Lung (tissue), 11 donors: ENCODE measurements at regions not wholly inside any gene's neighbourhood (a gene's known extent, or its start where the extent isn't known, plus 50 kb on each side); places are given as distances from the start of the nearest gene placed in this dataset.

Source experiments
- ATAC-seq: fragments of 200-7000 bp; cut with Tn5 transposase; one replicate; pipeline ENCODE4 v1.9.1; 2020; ENCODE audit warnings: moderate number of reproducible peaks; ENCODE audit not compliant: insufficient read depth, low FRiP score
- DNase-seq, 3 donors: peaks; one replicate each; pipeline ENCODE4 v3.0.0-alpha.2; 2013 to 2017
- H3K27ac ChIP-seq, 2 donors: one replicate each; pipeline ENCODE4 v1.5.1; 2013; ENCODE audit warnings: mild to moderate bottlenecking in 2 of 2, moderate library complexity in 2 of 2, control low read depth in 1 of 2, inconsistent platforms in 1 of 2, low read depth in 1 of 2, low read length in 1 of 2
- H3K27me3 ChIP-seq, 3 donors: one replicate each; pipeline ENCODE4 v1.5.1; 2013; ENCODE audit warnings: low read length in 2 of 3; ENCODE audit not compliant: control insufficient read depth in 3 of 3, insufficient read depth in 3 of 3
- H3K36me3 ChIP-seq, 4 donors: one replicate each; pipeline ENCODE4 v1.5.1; 2013; ENCODE audit warnings: low read length in 4 of 4, mild to moderate bottlenecking in 1 of 4, moderate library complexity in 1 of 4; ENCODE audit not compliant: control insufficient read depth in 4 of 4, insufficient read depth in 4 of 4
- H3K4me1 ChIP-seq, 5 donors: one replicate each; pipeline ENCODE4 v1.5.1; 2013; ENCODE audit warnings: low read length in 5 of 5, mild to moderate bottlenecking in 2 of 5, moderate library complexity in 1 of 5; ENCODE audit not compliant: control insufficient read depth in 5 of 5, insufficient read depth in 5 of 5
- H3K4me3 ChIP-seq: one replicate; pipeline ENCODE4 v1.5.1; 2013; ENCODE audit warnings: mild to moderate bottlenecking, control low read depth, moderate library complexity
- H3K9ac ChIP-seq, 2 donors: one replicate each; pipeline ENCODE4 v1.5.1; 2013; ENCODE audit warnings: low read length in 2 of 2, control low read depth in 1 of 2; ENCODE audit not compliant: insufficient read depth in 1 of 2
- H3K9me3 ChIP-seq, 4 donors: one replicate each; pipeline ENCODE4 v1.5.1; 2013; ENCODE audit warnings: low read length in 3 of 4, mild to moderate bottlenecking in 1 of 4, moderate library complexity in 1 of 4; ENCODE audit not compliant: control insufficient read depth in 4 of 4, insufficient read depth in 3 of 4
- WGBS, 2 donors: extraction: QIAGEN DNeasy Blood & Tissue Kit; methylation state at CpG; one replicate each; pipeline ENCODE4 v1.1.7; 2013; 5-methylcytosine and 5-hydroxymethylcytosine counted together
- TF ChIP-seq, protein P1 (sequence below): IDR thresholded peaks from 2 replicates; pipeline ENCODE4 v1.5.1; 2012; ENCODE audit warnings: mild to moderate bottlenecking; ENCODE audit errors: control extremely low read depth, extremely low read depth
- donor health status: control.
- donor health status: control.
- donor health status: Bipolar disorder and iron deficiency.
- donor health status: healthy.
- donor health status: DM: yes; HTN: yes; CAD: no.

GRCh38 chr10:60461688-60462087 lies 72.0 kb upstream of the ANK3 start:
- 56 to 79% methylated on average over 7 of the region's 7 CpGs for WGBS, 2 donors
- no peaks in the 10 kb centered on the region for H3K9me3 ChIP-seq
- H3K4me1 ChIP-seq: no peaks in the 10 kb centered on the region
- no peaks in the 10 kb centered on the region for H3K27me3 ChIP-seq
- peak; percentile 40 for ATAC-seq
- H3K36me3 ChIP-seq: no peaks in the 10 kb centered on the region
- H3K9ac ChIP-seq: no peak overlapping the region
- no peak for DNase-seq
- H3K27ac ChIP-seq: no peak overlapping the region
- TF ChIP-seq, protein P1, sequence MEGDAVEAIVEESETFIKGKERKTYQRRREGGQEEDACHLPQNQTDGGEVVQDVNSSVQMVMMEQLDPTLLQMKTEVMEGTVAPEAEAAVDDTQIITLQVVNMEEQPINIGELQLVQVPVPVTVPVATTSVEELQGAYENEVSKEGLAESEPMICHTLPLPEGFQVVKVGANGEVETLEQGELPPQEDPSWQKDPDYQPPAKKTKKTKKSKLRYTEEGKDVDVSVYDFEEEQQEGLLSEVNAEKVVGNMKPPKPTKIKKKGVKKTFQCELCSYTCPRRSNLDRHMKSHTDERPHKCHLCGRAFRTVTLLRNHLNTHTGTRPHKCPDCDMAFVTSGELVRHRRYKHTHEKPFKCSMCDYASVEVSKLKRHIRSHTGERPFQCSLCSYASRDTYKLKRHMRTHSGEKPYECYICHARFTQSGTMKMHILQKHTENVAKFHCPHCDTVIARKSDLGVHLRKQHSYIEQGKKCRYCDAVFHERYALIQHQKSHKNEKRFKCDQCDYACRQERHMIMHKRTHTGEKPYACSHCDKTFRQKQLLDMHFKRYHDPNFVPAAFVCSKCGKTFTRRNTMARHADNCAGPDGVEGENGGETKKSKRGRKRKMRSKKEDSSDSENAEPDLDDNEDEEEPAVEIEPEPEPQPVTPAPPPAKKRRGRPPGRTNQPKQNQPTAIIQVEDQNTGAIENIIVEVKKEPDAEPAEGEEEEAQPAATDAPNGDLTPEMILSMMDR: no peak
- no peak overlapping the region for H3K4me3 ChIP-seq

- ATAC-seq (no peak), DNase-seq (no peak)
- H3K9me3 ChIP-seq: no peaks in the 10 kb centered on the region
- H3K27me3 ChIP-seq: no peaks in the 10 kb centered on the region
- TF ChIP-seq, protein P1: no peak
- H3K4me3 ChIP-seq: no peak overlapping the region
- WGBS, 2 donors: 38 to 54% methylated on average over 4 of the region's 4 CpGs
- H3K4me1 ChIP-seq: no peaks in the 10 kb centered on the region
- no peaks in the 10 kb centered on the region for H3K36me3 ChIP-seq
- H3K9ac ChIP-seq: no peak overlapping the region
- no peak overlapping the region for H3K27ac ChIP-seq
These were observed 70.2 kb upstream of the ANK3 start for GRCh38 chr10:60459701-60460457.

DNA sequence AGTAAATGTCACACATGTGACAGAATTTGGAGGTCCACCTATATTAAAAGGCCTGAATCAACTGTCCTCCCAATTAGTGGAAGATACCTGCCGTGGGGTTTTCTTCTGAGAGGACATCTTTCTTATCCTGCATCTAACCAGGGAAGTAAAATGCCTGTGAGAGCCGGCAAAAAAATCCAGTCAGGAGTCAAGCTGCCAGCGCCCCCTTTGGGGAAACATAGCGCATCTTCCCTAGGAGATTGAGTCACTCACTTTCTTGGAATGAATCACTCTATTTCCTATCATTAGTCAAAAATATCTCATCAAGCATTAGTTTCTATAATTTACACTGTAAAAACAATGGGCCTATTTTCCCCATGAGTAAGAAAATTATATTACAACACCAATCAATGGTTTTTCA lies 66.4 kb upstream of the ANK3 start:
- Histone ChIP-seq H3K9me3 (no peaks in the 10 kb centered on the region), H3K4me1 (peaks cover 0 to 8% (median 0%) of the 10 kb centered on the region in 5 donors), H3K36me3 (no peaks in the 10 kb centered on the region), H3K9ac (no peak overlapping the region), H3K4me3 (no peak overlapping the region), H3K27ac (no peak overlapping the region), H3K27me3 (no peaks in the 10 kb centered on the region)
- DNase-seq (no peak), ATAC-seq (no peak)
- TF ChIP-seq, protein P1: no peak
- 90 to 96% methylated on average over 4 of the region's 4 CpGs for WGBS, 2 donors

DNA sequence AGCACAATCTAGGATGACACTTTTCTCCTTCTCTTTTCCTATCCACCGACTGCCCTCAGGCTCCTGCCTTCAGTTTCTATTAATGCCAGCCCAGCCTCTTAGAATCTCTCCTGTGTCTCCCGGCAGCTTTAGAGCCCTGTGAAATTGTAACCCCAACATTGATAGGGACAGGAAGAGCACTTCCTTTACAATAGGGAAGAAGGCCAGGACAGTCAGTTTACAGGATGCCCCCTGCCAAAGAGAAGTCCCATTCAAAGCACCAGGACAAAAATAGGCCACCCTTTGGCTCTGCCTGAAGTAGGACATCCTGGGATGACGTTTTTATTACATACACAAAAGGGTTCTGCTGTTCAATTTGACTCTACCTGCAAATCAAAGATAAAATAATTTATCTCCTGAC lies 64.7 kb upstream of the ANK3 start:
- Histone ChIP-seq H3K27ac (no peak overlapping the region), H3K27me3 (no peaks in the 10 kb centered on the region), H3K4me1 (peaks cover 0 to 8% (median 0%) of the 10 kb centered on the region in 5 donors), H3K36me3 (no peaks in the 10 kb centered on the region), H3K9me3 (no peaks in the 10 kb centered on the region), H3K9ac (no peak overlapping the region), H3K4me3 (peak overlapping the region; percentile 4)
- WGBS, 2 donors: 31 to 39% methylated on average over 3 of the region's 3 CpGs
- TF ChIP-seq, protein P1: no peak
- DNase-seq (no peak), ATAC-seq (no peak)
